SK-N-MC (cell line): ENCODE measurements at regions not wholly inside any gene's neighbourhood (a gene's known extent, or its start where the extent isn't known, plus 50 kb on each side); places are given as distances from the start of the nearest gene placed in this dataset.

Experiments used
- EZH2 ChIP-seq: fragments of 200-600 bp; sonication (generic); IDR thresholded peaks from one replicate; pipeline ENCODE4 v1.6.1; 2017; ENCODE audit warnings: antibody characterized with exemption
- POLR2AphosphoS5 ChIP-seq: IDR thresholded peaks from 2 replicates; pipeline ENCODE4 v1.6.1; 2012; ENCODE audit warnings: mild to moderate bottlenecking, low read depth, low read length, borderline replicate concordance

GRCh38 chr4:60173103-60173502 lies 1027.0 kb upstream of the ADGRL3 start:
- TF ChIP-seq POLR2AphosphoS5 (no peak), EZH2 (no peak)
